GM23248 (cell line): ENCODE measurements at regions not wholly inside any gene's neighbourhood (a gene's known extent, or its start where the extent isn't known, plus 50 kb on each side); places are given as distances from the start of the nearest gene placed in this dataset.
"Not testable (repeated sequence)": the region's sequence is repeated elsewhere in the genome, so short reads cannot be mapped to it uniquely, and the experiment has no call there.

Source experiments
- DNase-seq: peaks from one replicate; pipeline ENCODE4 v3.0.0-alpha.2; 2015
- H2AFZ ChIP-seq: fragments of 200-600 bp; sonication (generic); 2 replicates; pipeline ENCODE4 v1.6.1; 2016; ENCODE audit warnings: antibody characterized with exemption
- H3F3A ChIP-seq: fragments of 200-600 bp; sonication (generic); 2 replicates; pipeline ENCODE4 v1.6.1; 2016; ENCODE audit warnings: mild to moderate bottlenecking, antibody characterized with exemption, mixed run types; ENCODE audit not compliant: insufficient read depth
- H3K27ac ChIP-seq: fragments of 200-600 bp; sonication (generic); 2 replicates; pipeline ENCODE4 v1.5.1; 2016; ENCODE audit warnings: mild to moderate bottlenecking
- H3K27me3 ChIP-seq: fragments of 200-600 bp; sonication (generic); replicated peaks from 2 replicates; pipeline ENCODE4 v1.6.1; 2016; ENCODE audit warnings: mild to moderate bottlenecking; ENCODE audit not compliant: insufficient read depth
- H3K36me3 ChIP-seq: fragments of 200-600 bp; sonication (generic); 2 replicates; pipeline ENCODE4 v1.6.1; 2016; ENCODE audit warnings: low read depth, mild to moderate bottlenecking
- H3K4me1 ChIP-seq: fragments of 200-600 bp; sonication (generic); 2 replicates; pipeline ENCODE4 v1.6.1; 2016; ENCODE audit warnings: mild to moderate bottlenecking; ENCODE audit not compliant: insufficient read depth
- H3K4me2 ChIP-seq: fragments of 200-600 bp; sonication (generic); one replicate; pipeline ENCODE4 v1.6.1; 2016; ENCODE audit warnings: mild to moderate bottlenecking; ENCODE audit not compliant: unreplicated experiment
- H3K4me3 ChIP-seq: fragments of 200-600 bp; sonication (generic); 2 replicates; pipeline ENCODE4 v1.5.1; 2016; ENCODE audit warnings: mild to moderate bottlenecking
- H3K79me2 ChIP-seq: fragments of 200-600 bp; sonication (generic); 2 replicates; pipeline ENCODE4 v1.6.1; 2016; ENCODE audit warnings: mild to moderate bottlenecking; ENCODE audit not compliant: insufficient read depth
- H3K9ac ChIP-seq: fragments of 200-600 bp; sonication (generic); 2 replicates; pipeline ENCODE4 v1.6.1; 2016; ENCODE audit warnings: mild to moderate bottlenecking
- H3K9me2 ChIP-seq: fragments of 200-600 bp; sonication (generic); 2 replicates; pipeline ENCODE4 v1.6.1; 2016; ENCODE audit warnings: mixed run types, mild to moderate bottlenecking, moderate library complexity; ENCODE audit not compliant: insufficient read depth
- H3K9me3 ChIP-seq: fragments of 200-600 bp; sonication (generic); one replicate; pipeline ENCODE4 v1.6.1; 2017; ENCODE audit warnings: low read depth
- H4K20me1 ChIP-seq: fragments of 200-600 bp; sonication (generic); 2 replicates; pipeline ENCODE4 v1.6.0; 2016; ENCODE audit not compliant: insufficient read depth
- EZH2 ChIP-seq: fragments of 200-600 bp; sonication (generic); IDR thresholded peaks from 2 replicates; pipeline ENCODE4 v1.6.1; 2018; ENCODE audit warnings: antibody characterized with exemption, mild to moderate bottlenecking; ENCODE audit not compliant: insufficient read depth, poor library complexity, severe bottlenecking
- EZH2phosphoT487 ChIP-seq: fragments of 200-600 bp; sonication (generic); IDR thresholded peaks from 2 replicates; pipeline ENCODE4 v1.6.1; 2018; ENCODE audit warnings: antibody characterized with exemption, moderate library complexity, mild to moderate bottlenecking, low read depth; ENCODE audit not compliant: insufficient read depth
- WGBS, 2 experiments: methylation state at CpG; one replicate each; pipeline ENCODE4 v1.1.6; 2015 to 2017; ENCODE audit warnings: low lambda C conversion rate in 2 of 2, low coverage in 1 of 2; ENCODE audit errors: missing lambda C conversion rate in 2 of 2; 5-methylcytosine and 5-hydroxymethylcytosine counted together
- in situ Hi-C: fragments of 300-500 bp; cut with MboI; formaldehyde crosslinking; loops from 2 replicates; pipeline ENCODE4 v1.15.0; 2020

DNA sequence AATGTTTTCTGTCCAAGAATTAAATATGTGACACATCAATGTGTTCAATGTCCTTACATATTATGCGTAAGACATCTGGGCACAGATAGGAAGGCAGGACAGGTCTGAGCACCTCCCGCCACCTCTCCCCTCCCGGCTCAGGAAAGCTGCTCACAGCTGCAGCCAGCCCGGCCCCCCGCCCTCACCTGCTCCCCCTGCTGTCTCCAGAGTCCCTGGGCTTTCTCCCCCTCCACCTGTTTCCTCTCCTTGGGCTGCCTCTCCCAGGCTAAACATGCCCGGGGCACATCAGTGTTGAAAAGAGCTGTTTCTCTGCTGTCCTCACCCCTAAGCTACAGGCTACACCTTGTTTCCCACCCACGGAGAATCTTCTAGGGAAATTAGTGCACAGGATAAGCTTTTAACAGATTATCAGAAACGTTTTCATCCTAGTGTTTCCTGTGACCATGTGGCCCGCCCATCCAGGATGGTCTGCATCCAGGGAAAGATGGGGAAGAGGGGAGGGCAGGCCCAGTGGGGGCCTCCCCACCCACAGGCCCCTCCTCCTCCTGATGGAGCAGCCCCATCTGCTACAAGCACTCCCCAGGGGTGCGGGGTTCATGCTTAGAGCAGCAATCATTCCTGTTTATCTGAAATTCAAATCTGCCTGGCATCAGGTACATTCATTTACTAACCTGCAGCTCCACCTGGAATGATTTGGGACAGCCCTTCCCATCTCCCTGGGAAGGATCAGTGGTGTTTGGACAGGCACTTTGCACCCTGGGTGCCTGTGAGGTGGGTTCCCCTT lies 273.8 kb upstream of the SFSWAP start:
- Histone ChIP-seq H3K4me3 (no peak overlapping the region), H3F3A (no peaks in the 10 kb centered on the region), H3K27me3 (no peaks in the 10 kb centered on the region), H3K9ac (no peak overlapping the region), H3K4me1 (no peaks in the 10 kb centered on the region), H3K27ac (no peak overlapping the region), H3K79me2 (no peaks in the 10 kb centered on the region), H3K9me2 (no peaks in the 10 kb centered on the region), H4K20me1 (no peaks in the 10 kb centered on the region), H3K9me3 (no peaks in the 10 kb centered on the region), H3K36me3 (no peaks in the 10 kb centered on the region), H2AFZ (no peak overlapping the region), H3K4me2 (no peak overlapping the region)
- no peak for DNase-seq
- in situ Hi-C loops, result no loop called here
- WGBS, 2 experiments, result 31 to 34% methylated on average over 10 of the region's 10 CpGs
- no peak for TF ChIP-seq EZH2phosphoT487
- no peak for TF ChIP-seq EZH2

DNA sequence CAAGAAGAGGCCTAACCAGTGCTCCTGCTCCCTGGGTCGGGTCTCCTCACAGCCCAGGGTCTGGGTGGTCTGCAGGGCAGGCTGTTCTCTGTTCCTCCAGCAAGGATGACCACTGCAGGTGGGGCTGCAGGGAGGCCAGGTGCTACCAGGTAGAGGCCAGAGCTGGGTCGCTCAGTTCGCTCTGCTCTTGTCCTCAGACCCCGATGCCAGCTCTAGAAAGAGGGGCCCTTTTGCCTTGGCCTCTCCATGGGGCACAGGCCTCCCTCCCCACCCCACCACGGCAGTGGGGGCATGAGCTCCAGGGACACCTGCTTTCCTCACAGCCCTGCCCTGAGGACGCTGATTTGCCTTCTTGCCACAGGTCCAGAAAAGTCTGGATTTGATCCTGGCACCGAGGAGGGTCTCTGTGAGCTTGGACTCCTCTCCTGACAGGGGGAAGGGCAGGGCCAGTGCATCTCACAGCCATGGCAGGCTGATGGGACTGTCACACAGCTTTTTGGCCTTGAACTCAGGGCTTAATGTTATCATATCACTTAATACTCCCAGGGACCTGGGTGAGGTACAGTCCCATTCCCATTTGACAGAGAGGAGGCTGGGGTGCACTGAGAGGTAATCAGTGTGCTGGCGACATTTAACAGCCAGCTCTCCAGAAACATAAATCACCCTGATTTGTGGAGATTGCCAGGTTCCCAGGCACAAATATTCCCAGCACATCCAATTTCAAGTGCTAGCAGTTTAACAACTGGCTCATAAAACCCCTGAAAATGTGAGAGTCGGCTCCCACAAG lies 273.0 kb upstream of the SFSWAP start:
- Histone ChIP-seq H3K27me3 (no peaks in the 10 kb centered on the region), H3K79me2 (no peaks in the 10 kb centered on the region), H3K4me2 (no peak overlapping the region), H2AFZ (no peak overlapping the region), H3K4me3 (no peak overlapping the region), H3F3A (no peaks in the 10 kb centered on the region), H4K20me1 (no peaks in the 10 kb centered on the region), H3K36me3 (no peaks in the 10 kb centered on the region), H3K9me3 (no peaks in the 10 kb centered on the region), H3K27ac (no peak overlapping the region), H3K9ac (no peak overlapping the region), H3K9me2 (no peaks in the 10 kb centered on the region), H3K4me1 (no peaks in the 10 kb centered on the region)
- whole genome bisulfite sequencing, 2 experiments, result 30 to 39% methylated on average over 9 of the region's 9 CpGs
- DNase-seq, result no peak
- in situ Hi-C loops, result no loop called here
- TF ChIP-seq EZH2 (no peak), EZH2phosphoT487 (no peak)

DNA sequence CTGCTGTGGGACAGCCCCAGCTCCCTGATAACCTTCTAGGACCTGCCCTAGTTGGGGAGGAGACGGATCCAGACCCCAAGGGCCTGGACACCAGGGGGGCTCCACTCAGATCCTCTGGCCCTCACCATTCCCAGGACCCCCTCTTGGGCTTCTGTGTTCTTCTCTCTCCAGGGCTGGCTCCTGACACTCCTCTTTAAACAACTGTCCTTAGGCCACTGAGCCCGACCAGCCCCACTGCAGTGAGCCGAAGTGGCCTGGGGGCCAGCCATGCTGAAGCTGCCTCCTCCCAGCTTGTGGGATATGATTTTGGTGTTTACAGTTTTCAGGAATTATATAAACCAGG lies 272.4 kb upstream of the SFSWAP start:
- H2AFZ ChIP-seq, H3K9me2 ChIP-seq, H4K20me1 ChIP-seq, H3K27ac ChIP-seq, DNase-seq, H3K9me3 ChIP-seq, H3K27me3 ChIP-seq, H3K79me2 ChIP-seq, H3K4me2 ChIP-seq, H3K4me1 ChIP-seq, H3K36me3 ChIP-seq, H3K4me3 ChIP-seq, H3F3A ChIP-seq, in situ Hi-C loops, H3K9ac ChIP-seq: not testable (repeated sequence)
- WGBS, 2 experiments, result 40 to 51% methylated on average over 3 of the region's 3 CpGs

DNA sequence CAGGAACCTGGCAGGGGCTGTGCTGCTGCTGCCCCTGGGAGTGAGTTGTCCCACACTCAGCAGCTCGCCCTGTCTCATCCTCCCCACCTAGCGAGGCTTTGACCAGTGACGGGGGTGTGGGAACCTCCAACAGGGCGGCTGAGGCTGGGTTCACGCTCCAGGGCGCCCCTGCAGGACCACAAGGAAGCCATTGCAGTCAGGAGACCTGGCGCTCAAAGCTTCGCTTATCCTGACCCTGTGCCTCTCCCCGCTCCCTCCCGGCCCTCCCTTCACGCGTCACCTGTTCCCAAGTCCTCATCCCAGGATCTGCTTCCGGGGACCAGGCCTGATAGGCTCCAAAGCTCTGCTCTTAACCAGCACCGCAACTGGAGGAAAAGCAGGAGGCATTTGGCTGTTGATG lies 272.0 kb upstream of the SFSWAP start:
- no peak for TF ChIP-seq EZH2
- no peak for TF ChIP-seq EZH2phosphoT487
- no peak overlapping the region for H2AFZ ChIP-seq
- no peaks in the 10 kb centered on the region for H3K27me3 ChIP-seq
- H3K4me1 ChIP-seq, result no peaks in the 10 kb centered on the region
- H3K9ac ChIP-seq, result no peak overlapping the region
- H3K79me2 ChIP-seq, result no peaks in the 10 kb centered on the region
- in situ Hi-C loops, result no loop called here
- DNase-seq, result no peak
- no peaks in the 10 kb centered on the region for H3K36me3 ChIP-seq
- no peak overlapping the region for H3K27ac ChIP-seq
- H3K4me3 ChIP-seq, result no peak overlapping the region
- 55 to 62% methylated on average over 13 to 14 of the region's 14 CpGs for WGBS, 2 experiments
- H3K9me3 ChIP-seq, result no peaks in the 10 kb centered on the region
- no peaks in the 10 kb centered on the region for H4K20me1 ChIP-seq
- H3F3A ChIP-seq, result no peaks in the 10 kb centered on the region
- no peaks in the 10 kb centered on the region for H3K9me2 ChIP-seq
- no peak overlapping the region for H3K4me2 ChIP-seq

DNA sequence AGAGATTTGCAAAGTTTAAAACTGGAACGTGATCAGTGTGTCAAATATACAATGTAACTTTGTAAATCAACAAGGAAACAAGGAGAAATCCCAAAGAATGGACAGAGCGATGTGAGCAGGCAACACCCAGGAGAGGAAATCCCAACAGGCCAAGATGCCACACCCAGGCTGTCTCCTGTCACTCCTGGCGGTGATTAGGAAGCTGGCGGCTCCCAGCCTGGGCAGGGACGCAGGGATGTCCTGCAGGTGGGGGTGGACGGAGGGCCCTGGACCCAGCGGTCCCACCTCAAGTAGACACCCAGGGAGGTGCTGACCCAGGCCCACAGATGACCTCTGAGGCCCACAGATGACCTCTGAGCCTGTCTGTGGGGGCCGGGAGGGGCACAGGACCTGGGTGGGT lies 271.1 kb upstream of the SFSWAP start:
- in situ Hi-C loops, H2AFZ ChIP-seq, H3K9ac ChIP-seq, DNase-seq, H3K4me3 ChIP-seq, H3K27me3 ChIP-seq, H3K36me3 ChIP-seq, H3F3A ChIP-seq, H3K9me2 ChIP-seq, H4K20me1 ChIP-seq, H3K9me3 ChIP-seq, H3K27ac ChIP-seq, H3K4me2 ChIP-seq, H3K4me1 ChIP-seq, H3K79me2 ChIP-seq: not testable (repeated sequence)
- WGBS, 2 experiments, result no CpG with 5 or more reads among the region's 8 CpGs

DNA sequence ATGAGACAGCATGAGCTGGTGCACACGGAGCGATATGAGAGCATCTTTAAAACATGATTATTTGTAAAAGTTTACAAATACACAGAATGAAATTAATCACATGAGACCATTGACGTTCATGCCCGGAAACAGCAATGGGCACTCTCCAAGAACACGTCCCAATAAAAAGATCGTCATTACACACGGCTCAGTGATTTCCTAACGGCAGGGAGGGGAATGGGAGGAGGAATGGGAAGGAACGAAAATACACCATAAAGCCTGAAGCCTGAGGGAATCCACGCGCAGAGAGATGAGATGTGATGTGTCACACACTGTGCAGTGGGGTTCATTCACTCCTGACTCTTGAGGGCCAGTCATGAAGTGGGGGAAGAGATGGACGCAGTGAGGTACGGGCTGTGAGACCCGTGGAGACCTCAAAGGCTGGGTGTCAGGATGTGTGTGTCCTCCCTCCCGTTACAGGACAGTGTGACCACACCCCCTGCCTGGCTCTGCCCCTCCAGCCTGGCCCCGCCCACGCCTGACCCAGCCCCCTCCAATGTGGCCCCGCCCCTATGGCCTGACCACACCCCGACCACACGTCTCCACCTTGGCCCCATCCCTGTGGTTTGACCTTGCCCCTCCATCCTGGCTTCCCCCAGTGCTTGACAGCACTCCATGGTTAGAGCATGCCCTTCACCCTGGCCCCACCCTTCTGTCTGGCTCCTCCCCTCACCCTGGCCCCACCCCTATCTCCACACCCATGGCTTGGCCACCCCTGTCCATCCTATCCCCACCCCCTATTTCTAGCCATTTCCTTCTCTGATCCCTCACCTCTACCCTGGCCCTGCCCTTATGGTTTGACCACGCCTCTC lies 270.5 kb upstream of the SFSWAP start:
- H3K4me1 ChIP-seq, H2AFZ ChIP-seq, H3K9ac ChIP-seq, in situ Hi-C loops, H3K9me3 ChIP-seq, H3K27ac ChIP-seq, H3K36me3 ChIP-seq, H3K79me2 ChIP-seq, H3K4me2 ChIP-seq, H3F3A ChIP-seq, H3K27me3 ChIP-seq, H4K20me1 ChIP-seq, H3K9me2 ChIP-seq, DNase-seq, H3K4me3 ChIP-seq: not testable (repeated sequence)
- WGBS, 2 experiments, result 12 to 18% methylated on average over 7 to 8 of the region's 21 CpGs
